SK-N-SH (cell line): ENCODE measurements at regions not wholly inside any gene's neighbourhood (a gene's known extent, or its start where the extent isn't known, plus 50 kb on each side); places are given as distances from the start of the nearest gene placed in this dataset.

ENCODE experiments used
- CTCF ChIA-PET: fragments of 300-600, 350-600 bp; formaldehyde crosslinking; extraction: SDS; loops from one replicate; lab custom pipeline; 2021; lab: Yijun Ruan, JAX
- POLR2A ChIA-PET: fragments of 350-600 bp; sonication (Branson Sonifier 250); formaldehyde crosslinking; extraction: SDS; loops from one replicate; lab custom pipeline; 2020; ENCODE audit warnings: antibody characterized with exemption, inconsistent platforms; lab: Yijun Ruan, JAX
- DNase-seq: peaks from one replicate; pipeline ENCODE4 v3.0.0; 2012
- H2AFZ ChIP-seq: fragments of 200-600 bp; sonication (generic); 2 replicates; pipeline ENCODE4 v1.8.1; 2016; ENCODE audit warnings: antibody characterized with exemption, mild to moderate bottlenecking, low read depth
- H3F3A ChIP-seq: fragments of 200-600 bp; sonication (generic); replicated peaks from 2 replicates; pipeline ENCODE3; 2016; ENCODE audit warnings: antibody characterized with exemption, mild to moderate bottlenecking; ENCODE audit not compliant: insufficient read depth
- H3K27ac ChIP-seq, 2 experiments: fragments of 200-500 bp in 1 of 2; fragments of 200-600 bp in 1 of 2; sonication (Bioruptor generic) in 1 of 2; sonication (generic), shearing (Covaris generic) in 1 of 2; 2 replicates each; pipeline versions ENCODE4 v1.5.1 to v1.6.1; 2014 to 2016; ENCODE audit warnings: low read depth in 2 of 2, inconsistent platforms in 1 of 2, low read length in 1 of 2, mild to moderate bottlenecking in 1 of 2, mixed read lengths in 1 of 2
- H3K27me3 ChIP-seq: fragments of 200-600 bp; sonication (generic), shearing (Covaris generic); 2 replicates; pipeline ENCODE4 v1.6.1; 2016; ENCODE audit warnings: mixed run types; ENCODE audit not compliant: insufficient read depth
- H3K36me3 ChIP-seq, 2 experiments: fragments of 200-500 bp in 1 of 2; fragments of 200-600 bp in 1 of 2; sonication (Bioruptor generic) in 1 of 2; sonication (generic) in 1 of 2; replicated peaks in 1 of 2; 2 replicates each; pipeline versions ENCODE3 to v1.5.1; 2014 to 2016; ENCODE audit warnings: low read length in 1 of 2, mild to moderate bottlenecking in 1 of 2; ENCODE audit not compliant: insufficient read depth in 2 of 2, control insufficient read depth in 1 of 2
- H3K4me1 ChIP-seq, 2 experiments: fragments of 200-500 bp in 1 of 2; fragments of 200-600 bp in 1 of 2; sonication (Bioruptor generic) in 1 of 2; sonication (generic), shearing (Covaris generic) in 1 of 2; 2 replicates each; pipeline versions ENCODE4 v1.5.1 to v1.6.1; 2014 to 2016; ENCODE audit warnings: low read depth in 1 of 2, low read length in 1 of 2, mixed run types in 1 of 2; ENCODE audit not compliant: insufficient read depth in 2 of 2, control insufficient read depth in 1 of 2
- H3K4me2 ChIP-seq: fragments of 200-600 bp; sonication (generic), shearing (Covaris generic); 2 replicates; pipeline ENCODE4 v1.6.1; 2017; ENCODE audit warnings: mixed run types
- H3K4me3 ChIP-seq, 2 experiments: fragments of 200-500 bp in 1 of 2; fragments of 200-600 bp in 1 of 2; sonication (Bioruptor generic) in 1 of 2; sonication (generic), shearing (Covaris generic) in 1 of 2; 2 replicates each; pipeline versions ENCODE4 v1.5.1 to v1.8.1; 2014 to 2016; ENCODE audit warnings: low read depth in 2 of 2, inconsistent platforms in 1 of 2, low read length in 1 of 2, mild to moderate bottlenecking in 1 of 2, mixed read lengths in 1 of 2, moderate library complexity in 1 of 2
- H3K79me2 ChIP-seq: fragments of 200-600 bp; sonication (generic); 2 replicates; pipeline ENCODE4 v1.8.1; 2017; ENCODE audit warnings: mild to moderate bottlenecking; ENCODE audit not compliant: insufficient read depth
- H3K9ac ChIP-seq: fragments of 200-600 bp; sonication (generic); 2 replicates; pipeline ENCODE4 v1.6.1; 2017; ENCODE audit warnings: mixed run types
- H3K9me2 ChIP-seq: fragments of 200-600 bp; sonication (generic); 2 replicates; pipeline ENCODE4 v1.6.1; 2017; ENCODE audit warnings: mixed run types
- H3K9me3 ChIP-seq: fragments of 200-600 bp; sonication (generic); 2 replicates; pipeline ENCODE4 v1.6.1; 2017; ENCODE audit warnings: mixed run types, mild to moderate bottlenecking, moderate library complexity
- H4K20me1 ChIP-seq: fragments of 200-600 bp; sonication (generic); 2 replicates; pipeline ENCODE4 v1.6.1; 2017; ENCODE audit warnings: mild to moderate bottlenecking, mixed run types; ENCODE audit not compliant: insufficient read depth
- ELF1 ChIP-seq: IDR thresholded peaks from 2 replicates; pipeline ENCODE4 v1.4.0; 2012
- EP300 ChIP-seq, 2 experiments: IDR thresholded peaks; 2 replicates each; pipeline versions ENCODE4 v1.4.0 to v1.6.1; 2012; ENCODE audit warnings: borderline replicate concordance in 1 of 2, low read depth in 1 of 2, low read length in 1 of 2
- EZH2phosphoT487 ChIP-seq: fragments of 200-600 bp; sonication (generic); IDR thresholded peaks from 2 replicates; pipeline ENCODE4 v1.6.1; 2017; ENCODE audit warnings: low read depth, mixed run types, mild to moderate bottlenecking, antibody characterized with exemption, moderate library complexity, borderline replicate concordance
- FOSL2 ChIP-seq: IDR thresholded peaks from 2 replicates; pipeline ENCODE4 v1.4.0; 2012; ENCODE audit warnings: low read depth, mild to moderate bottlenecking, moderate library complexity, borderline replicate concordance
- FOXJ3 ChIP-seq: sonication (generic); formaldehyde crosslinking; IDR thresholded peaks from 2 replicates; pipeline ENCODE4 v1.5.1; 2020; ENCODE audit warnings: mild to moderate bottlenecking, missing genetic modification reagents
- FOXM1 ChIP-seq: IDR thresholded peaks from 2 replicates; pipeline ENCODE4 v1.4.0; 2012; ENCODE audit warnings: low read depth, mild to moderate bottlenecking
- GABPA ChIP-seq: IDR thresholded peaks from 2 replicates; pipeline ENCODE4 v1.4.0; 2012; ENCODE audit warnings: low read depth, mild to moderate bottlenecking
- GATA2 ChIP-seq: sonication (generic); formaldehyde crosslinking; IDR thresholded peaks from 2 replicates; pipeline ENCODE4 v1.5.0; 2020; ENCODE audit warnings: mild to moderate bottlenecking, missing genetic modification reagents
- JUND ChIP-seq: IDR thresholded peaks from 2 replicates; pipeline ENCODE4 v1.4.0; 2012
- MEF2A ChIP-seq: IDR thresholded peaks from 2 replicates; pipeline ENCODE4 v1.4.0; 2012; ENCODE audit warnings: low read depth, borderline replicate concordance
- NRF1 ChIP-seq: IDR thresholded peaks from 2 replicates; pipeline ENCODE4 v1.6.1; 2012; ENCODE audit warnings: low read depth, mild to moderate bottlenecking, low read length
- RAD21 ChIP-seq: IDR thresholded peaks from 2 replicates; pipeline ENCODE4 v1.6.1; 2012; ENCODE audit warnings: mild to moderate bottlenecking, low read length
- RFX5 ChIP-seq: IDR thresholded peaks from 2 replicates; pipeline ENCODE4 v1.6.1; 2012; ENCODE audit warnings: mild to moderate bottlenecking, improper control_type of control experiment, low read length
- SIN3A ChIP-seq: IDR thresholded peaks from 2 replicates; pipeline ENCODE4 v1.6.1; 2012; ENCODE audit warnings: low read depth, mild to moderate bottlenecking, low read length, moderate library complexity, borderline replicate concordance
- SMC3 ChIP-seq: IDR thresholded peaks from 2 replicates; pipeline ENCODE4 v1.6.1; 2012; ENCODE audit warnings: low read depth, low read length, improper control_type of control experiment
- TAF1 ChIP-seq: IDR thresholded peaks from 2 replicates; pipeline ENCODE4 v1.6.1; 2012; ENCODE audit warnings: low read depth, mild to moderate bottlenecking, low read length, moderate library complexity, borderline replicate concordance
- WGBS: methylation state at CpG from one replicate; pipeline ENCODE4 v1.1.6; 2017; ENCODE audit warnings: low lambda C conversion rate; 5-methylcytosine and 5-hydroxymethylcytosine counted together
- TF ChIP-seq, protein P1 (sequence below): fragments of 150-350 bp; IDR thresholded peaks from 2 replicates; pipeline ENCODE4 v1.6.1; 2017; ENCODE audit warnings: antibody characterized with exemption, low read length, low read depth, borderline replicate concordance
- TF ChIP-seq, protein P2 (sequence below): IDR thresholded peaks from 2 replicates; pipeline ENCODE4; 2012

DNA sequence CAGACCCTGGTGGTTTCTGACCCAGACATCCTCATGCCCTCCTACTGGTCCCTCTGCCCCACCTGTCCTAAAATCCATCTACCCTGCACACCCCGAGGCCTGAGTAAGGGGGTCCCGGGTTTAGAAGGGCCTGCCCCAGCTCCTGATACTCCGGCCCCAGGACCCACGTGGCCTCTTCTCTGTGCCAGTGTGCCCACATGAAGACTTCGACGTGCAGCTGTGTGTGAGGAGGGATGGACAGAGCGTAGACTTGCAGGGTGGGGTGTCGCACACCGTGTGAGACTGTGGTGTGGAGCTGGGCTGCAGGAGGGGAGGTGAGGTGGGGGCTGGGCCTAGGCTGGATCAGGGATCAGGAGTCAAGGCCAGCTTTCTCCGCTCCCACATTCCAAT lies 461.1 kb downstream of the PTPRU start:
- Histone ChIP-seq H3K4me3 (no peak overlapping the region), H3K27ac (no peak overlapping the region), H3K27me3 (no peaks in the 10 kb centered on the region), H3K9ac (no peak overlapping the region), H3K9me3 (no peaks in the 10 kb centered on the region), H3K4me1 (peaks cover 0 to 26% of the 10 kb centered on the region in 2 experiments; a peak in 1 of 4 replicates), H3K36me3 (no peaks in the 10 kb centered on the region), H3K4me2 (no peak overlapping the region), H3K9me2 (no peaks in the 10 kb centered on the region), H3F3A (no peaks in the 10 kb centered on the region), H4K20me1 (no peaks in the 10 kb centered on the region), H3K79me2 (no peaks in the 10 kb centered on the region), H2AFZ (no peak overlapping the region)
- 64% methylated on average over 8 of the region's 10 CpGs for WGBS
- TF ChIP-seq FOXJ3 (no peak), GABPA (no peak), EZH2phosphoT487 (no peak), GATA2 (CRISPR knock-in tag) (no peak), SIN3A (no peak), RFX5 (no peak), FOSL2 (no peak), JUND (no peak), EP300 (IDR thresholded peaks at IDR 0.05; ENCODE audit: borderline replicate concordance in 1 of 2, low read depth in 1 of 2, low read length in 1 of 2) (no peak), ELF1 (no peak), FOXM1 (no peak), SMC3 (no peak), RAD21 (no peak), NRF1 (no peak), MEF2A (no peak), TAF1 (no peak)
- TF ChIP-seq, protein P1, sequence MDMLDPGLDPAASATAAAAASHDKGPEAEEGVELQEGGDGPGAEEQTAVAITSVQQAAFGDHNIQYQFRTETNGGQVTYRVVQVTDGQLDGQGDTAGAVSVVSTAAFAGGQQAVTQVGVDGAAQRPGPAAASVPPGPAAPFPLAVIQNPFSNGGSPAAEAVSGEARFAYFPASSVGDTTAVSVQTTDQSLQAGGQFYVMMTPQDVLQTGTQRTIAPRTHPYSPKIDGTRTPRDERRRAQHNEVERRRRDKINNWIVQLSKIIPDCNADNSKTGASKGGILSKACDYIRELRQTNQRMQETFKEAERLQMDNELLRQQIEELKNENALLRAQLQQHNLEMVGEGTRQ: no peak
- TF ChIP-seq, protein P2, sequence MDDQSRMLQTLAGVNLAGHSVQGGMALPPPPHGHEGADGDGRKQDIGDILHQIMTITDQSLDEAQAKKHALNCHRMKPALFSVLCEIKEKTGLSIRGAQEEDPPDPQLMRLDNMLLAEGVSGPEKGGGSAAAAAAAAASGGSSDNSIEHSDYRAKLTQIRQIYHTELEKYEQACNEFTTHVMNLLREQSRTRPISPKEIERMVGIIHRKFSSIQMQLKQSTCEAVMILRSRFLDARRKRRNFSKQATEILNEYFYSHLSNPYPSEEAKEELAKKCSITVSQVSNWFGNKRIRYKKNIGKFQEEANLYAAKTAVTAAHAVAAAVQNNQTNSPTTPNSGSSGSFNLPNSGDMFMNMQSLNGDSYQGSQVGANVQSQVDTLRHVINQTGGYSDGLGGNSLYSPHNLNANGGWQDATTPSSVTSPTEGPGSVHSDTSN: no peak
- POLR2A ChIA-PET: no interaction called here
- no peak for DNase-seq
- CTCF ChIA-PET: interaction anchor here (0.7 to 4.4 kb wide), 10 partner anchors 9 to 457 kb away, joined by 3 to 24 read pairs (median 3); no protein-coding TSS in a partner anchor
